Left ventricle myocardium superior (tissue), 1 donor: ENCODE measurements at regions not wholly inside any gene's neighbourhood (a gene's known extent, or its start where the extent isn't known, plus 50 kb on each side); places are given as distances from the start of the nearest gene placed in this dataset.

ENCODE experiments used
- ATAC-seq: fragments of 200-7000 bp; cut with Tn5 transposase; one replicate; pipeline ENCODE4 v1.9.1; 2020; ENCODE audit warnings: mild to moderate bottlenecking, moderate library complexity
- DNase-seq: peaks from one replicate; pipeline ENCODE4 v3.0.0-alpha.2; 2020
- intact Hi-C: fragments of 100-400 bp; cut with micrococcal nuclease; formaldehyde crosslinking; loops from one replicate; pipeline ENCODE4 v1.11.0; 2022
- donor health status: DM: no; HTN: yes; CAD: no; lungs with severe emphysema.

DNA sequence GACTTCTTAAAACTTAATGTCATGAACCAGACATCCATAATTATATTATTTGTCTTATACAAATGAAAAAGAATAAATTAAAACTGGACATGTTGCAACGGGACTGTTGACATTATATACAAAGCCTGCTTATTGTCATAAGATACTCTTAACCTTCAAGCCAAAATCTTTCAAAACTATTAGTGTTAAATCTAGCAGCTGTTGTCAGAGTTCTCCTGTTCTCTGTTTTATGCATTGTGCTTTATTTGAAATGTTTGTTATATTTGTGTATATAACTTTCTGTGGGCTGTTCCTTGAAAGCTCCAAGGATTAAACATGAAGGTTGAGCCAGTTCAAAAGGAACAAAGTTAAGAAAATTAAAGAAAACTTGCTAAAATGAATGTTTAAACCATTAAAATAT lies 335.5 kb upstream of the NT5C1B start:
- ATAC-seq: no peak
- no peak for DNase-seq
- intact Hi-C loops: no loop called here

DNA sequence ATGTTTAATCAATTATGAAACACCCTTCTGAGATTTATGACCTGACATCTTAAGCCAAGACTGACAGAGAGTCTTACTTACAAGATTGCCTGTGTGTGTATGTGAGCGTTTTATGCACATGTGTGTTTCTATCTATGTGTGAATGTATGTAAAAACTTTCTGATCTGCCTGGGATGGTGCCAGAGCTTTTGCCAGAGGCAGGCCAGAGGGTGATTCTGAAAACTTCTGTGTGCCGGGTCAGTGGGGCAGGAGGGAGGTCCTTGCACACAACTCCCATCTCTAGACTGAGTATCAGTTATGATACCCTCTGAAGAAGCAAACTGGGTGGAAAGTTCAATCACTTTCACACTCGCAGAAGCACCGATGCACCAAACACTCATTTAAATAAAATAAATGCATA lies 335.0 kb upstream of the NT5C1B start:
- ATAC-seq (no peak), DNase-seq (no peak)
- intact Hi-C loops: no loop called here

DNA sequence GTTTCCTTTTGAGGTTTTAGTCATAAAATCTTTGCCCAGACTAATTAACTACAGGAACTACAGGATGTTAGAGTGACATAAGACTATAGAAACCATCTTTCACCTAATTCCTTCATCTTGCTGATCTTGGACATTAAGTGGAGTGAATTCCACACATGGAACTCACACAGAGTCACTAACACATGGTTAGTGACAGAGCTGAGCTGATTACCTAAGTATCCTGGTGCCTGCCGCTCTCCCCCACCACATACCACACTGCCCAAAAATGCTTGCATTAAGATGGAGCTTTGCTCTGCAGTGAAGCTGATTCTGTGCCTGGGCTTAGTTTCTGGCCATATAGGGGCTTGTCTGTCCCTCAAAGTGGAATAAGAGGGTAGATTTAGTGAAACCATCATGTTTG lies 332.9 kb upstream of the NT5C1B start:
- no peak for ATAC-seq
- intact Hi-C loops: no loop called here

DNA sequence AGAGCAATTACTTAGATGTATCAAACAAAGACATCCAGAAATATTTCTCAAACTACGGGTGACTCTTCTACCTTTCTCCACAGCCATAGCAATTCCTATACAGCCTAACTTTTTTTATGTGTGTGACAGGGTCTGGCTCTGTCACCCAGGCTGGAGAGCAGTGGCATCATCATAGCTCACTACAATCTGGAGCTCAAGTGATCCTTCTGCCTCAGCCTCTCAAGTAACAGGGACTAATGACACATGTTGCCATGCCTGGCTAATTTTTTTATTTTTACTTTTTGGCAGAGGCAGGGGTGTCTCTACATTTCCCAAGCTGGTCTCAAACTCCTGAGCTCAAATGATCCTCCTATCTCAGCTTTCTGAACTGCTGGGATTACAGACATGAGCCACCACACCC lies 328.9 kb upstream of the NT5C1B start:
- no peak for ATAC-seq
- intact Hi-C loops: no loop called here
- DNase-seq: no peak

More for the DNA sequence above, 332.9 kb upstream of the NT5C1B start:
- DNase-seq: no peak

DNA sequence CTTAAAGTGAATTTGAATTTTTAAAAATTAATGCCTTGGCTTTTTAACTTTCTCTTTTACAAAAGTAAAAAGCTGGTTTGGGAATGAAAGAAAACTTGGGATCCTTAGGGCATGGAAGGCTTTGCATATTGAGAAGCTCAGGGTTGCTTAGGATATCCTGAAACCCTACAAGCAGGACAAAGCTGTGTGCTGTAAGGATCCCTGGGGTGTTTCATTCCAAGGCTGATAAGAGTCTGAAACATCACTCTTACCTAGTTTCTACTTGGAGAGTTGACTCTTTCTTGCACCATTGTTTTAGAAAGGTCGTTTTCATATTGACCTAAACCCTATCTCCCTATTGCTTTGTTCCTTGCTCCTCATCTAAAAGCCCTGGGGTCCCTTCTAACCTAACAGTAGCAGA lies 325.9 kb upstream of the NT5C1B start:
- no peak for ATAC-seq
- DNase-seq: no peak
- intact Hi-C loops: no loop called here

DNA sequence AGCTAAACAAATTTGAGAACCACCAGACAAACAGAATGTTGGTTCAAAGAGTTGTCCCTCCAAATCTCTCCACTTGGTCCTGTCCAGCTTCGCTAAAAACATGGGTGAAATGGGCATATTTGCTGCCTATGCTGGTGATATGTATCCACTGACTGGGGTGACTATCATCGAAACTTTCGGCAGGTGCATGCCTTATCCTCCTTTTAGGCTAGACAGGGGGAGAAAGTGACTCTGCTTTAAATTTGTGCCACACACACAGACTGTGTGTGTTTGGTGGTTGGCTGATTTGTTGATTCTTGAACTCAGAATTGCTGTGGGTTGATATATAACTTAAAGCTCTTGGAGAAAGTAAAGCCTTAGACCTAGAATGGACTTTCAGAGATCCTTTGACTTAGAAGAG lies 324.1 kb upstream of the NT5C1B start:
- DNase-seq: no peak
- intact Hi-C loops: no loop called here
- ATAC-seq: no peak

DNA sequence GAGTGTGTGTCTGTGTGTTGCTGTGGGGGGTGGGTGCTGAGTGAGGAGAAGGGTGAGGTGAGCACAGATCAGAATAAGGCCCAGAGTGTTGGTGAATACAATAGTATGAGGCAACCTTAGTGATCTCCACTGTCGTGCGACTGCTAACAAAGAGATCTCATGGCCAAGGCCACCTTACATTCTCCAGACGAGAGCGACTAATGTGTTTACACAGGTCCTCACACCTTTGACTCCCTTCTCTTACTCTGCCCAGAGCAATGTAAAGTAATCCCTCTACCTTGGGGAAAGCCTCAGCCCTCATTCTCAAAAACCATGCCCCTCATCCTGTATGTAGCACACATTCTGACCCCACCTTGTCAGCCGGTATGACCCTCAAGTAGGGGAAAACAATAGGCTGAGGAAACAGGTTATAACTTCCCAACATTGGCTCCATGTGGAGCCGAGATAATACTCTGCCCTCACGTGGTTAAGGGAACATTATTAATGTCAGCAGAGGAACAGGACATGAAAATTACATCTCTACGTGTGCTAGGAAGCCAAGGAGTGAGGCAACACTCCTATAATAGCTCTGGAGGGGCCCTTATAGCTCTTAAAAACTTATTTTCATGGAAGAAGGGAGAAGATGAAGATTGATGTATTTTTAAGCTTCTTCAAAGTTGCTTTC lies 323.0 kb upstream of the NT5C1B start:
- peak; percentile 63 for ATAC-seq
- no peak for DNase-seq
- intact Hi-C loops: no loop called here

DNA sequence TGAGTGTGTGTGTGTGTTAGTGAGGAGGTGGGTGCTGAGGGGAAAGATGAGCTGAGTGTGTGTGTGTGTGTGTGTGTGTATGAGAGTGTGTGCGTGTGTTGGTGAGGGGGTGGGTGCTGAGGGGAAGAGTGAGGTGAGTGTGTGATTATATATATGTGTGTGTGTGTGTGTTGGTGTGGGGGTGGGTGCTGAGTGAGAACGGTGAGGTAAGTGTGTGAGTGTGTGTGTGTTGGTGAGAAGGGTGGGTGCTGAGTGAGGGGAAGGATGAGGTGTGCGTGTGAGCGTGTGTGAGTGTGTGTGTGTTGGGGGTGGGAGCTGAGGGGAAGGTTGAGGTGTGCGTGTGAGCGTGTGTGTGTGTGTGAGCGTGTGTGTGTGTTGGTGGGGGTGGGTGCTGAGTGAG lies 322.0 kb upstream of the NT5C1B start:
- no peak for ATAC-seq

DNA sequence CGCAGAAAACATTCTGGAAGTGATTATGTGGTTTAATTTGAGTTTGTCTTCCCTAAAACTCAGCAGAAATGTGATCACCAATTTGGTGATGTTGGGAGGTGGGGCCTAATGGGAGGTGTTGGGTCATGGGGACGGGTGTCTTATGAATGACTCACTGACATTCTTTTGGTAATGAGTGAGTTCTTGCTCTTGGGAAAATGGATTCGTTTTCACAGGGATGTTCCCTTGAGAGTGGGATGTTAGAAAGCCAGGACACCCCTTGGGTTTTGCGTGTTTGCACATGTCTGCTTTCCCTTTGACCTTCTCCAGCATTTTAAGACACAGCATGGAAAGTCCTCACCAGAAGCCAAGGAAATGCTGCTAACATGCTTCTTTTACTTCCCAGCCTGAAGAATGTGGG lies 321.5 kb upstream of the NT5C1B start:
- no peak for DNase-seq
- ATAC-seq: peak; percentile 41
- intact Hi-C loops: no loop called here

More for the DNA sequence above, 322.0 kb upstream of the NT5C1B start:
- intact Hi-C loops: no loop called here
- DNase-seq: no peak

DNA sequence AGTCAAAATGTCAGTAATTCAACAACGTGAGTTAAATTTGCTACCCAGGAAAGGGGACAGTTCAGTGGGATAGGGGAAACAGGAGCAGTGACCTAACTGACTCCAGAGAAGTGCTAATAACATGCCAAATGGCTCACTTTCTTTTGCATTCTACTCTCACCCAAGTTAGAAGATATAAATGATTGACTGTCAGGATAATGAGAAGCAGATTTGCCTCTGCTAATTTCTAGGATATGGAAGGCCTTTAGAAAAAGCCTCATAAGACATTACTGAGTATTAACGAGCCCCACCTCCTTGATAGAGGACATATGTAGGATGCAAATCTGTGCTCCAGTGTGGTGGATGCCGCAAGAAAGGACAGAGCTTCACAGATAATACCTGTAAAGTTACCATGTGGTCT lies 318.6 kb upstream of the NT5C1B start:
- intact Hi-C loops: no loop called here
- ATAC-seq (no peak), DNase-seq (no peak)

DNA sequence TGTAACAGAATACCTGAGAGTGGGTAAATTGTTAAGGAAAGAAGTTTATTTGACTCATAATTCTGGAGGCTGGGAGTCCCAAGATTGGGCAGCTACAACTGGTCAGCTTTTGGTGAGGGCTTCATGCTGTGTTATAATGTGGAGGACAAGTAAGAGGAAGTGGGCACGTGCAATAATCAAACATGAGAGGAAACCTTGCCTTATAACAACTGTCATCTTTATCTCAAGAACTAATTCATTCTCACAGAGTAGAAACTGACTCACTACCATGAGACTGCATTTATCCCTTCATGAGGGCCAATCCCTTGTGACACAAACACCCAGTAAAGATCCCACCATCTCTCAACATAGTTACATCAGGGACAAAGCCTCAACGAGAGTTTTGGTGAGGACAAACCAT lies 318.1 kb upstream of the NT5C1B start:
- DNase-seq: no peak
- intact Hi-C loops: no loop called here
- no peak for ATAC-seq

DNA sequence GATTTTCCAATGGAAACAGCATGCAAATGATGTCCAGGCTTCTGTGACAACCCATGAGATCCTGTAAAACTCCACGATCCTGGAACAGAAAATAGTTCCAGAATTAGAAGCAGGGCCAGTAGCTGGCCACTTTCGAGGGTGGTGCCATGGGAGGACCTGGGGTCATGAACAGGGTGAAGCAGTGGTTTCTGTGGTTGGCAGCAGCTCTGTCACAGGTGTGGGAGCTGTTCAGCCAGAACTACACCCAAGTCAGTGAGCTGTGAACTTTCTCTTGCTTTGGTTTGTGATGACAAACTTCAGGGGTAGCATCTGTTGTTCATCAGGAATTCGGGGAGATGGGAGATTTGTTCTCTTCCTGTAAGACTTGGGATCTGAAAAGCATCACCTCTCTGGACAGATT lies 314.4 kb upstream of the NT5C1B start:
- ATAC-seq (no peak), DNase-seq (no peak)
- intact Hi-C loops: no loop called here

DNA sequence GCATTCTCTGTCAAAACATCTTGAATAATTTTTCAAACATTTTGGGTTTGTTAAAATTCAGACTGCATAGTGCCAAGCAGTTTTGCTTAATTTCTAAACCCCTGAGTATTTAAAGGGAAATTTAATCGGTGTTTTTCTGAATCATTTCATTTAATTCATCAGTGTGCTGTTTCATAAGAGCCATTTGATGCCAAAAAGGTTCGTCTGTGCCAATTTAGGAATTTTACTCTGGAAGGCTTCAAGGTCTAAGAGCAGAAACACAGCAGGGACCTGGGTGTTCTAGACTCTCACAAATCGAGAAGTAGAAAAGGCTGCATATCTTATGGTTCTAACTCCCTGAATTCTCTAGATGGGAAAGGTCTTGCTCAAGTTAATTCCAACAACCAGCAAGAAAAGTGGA lies 311.9 kb upstream of the NT5C1B start:
- ATAC-seq: peak; percentile 72
- intact Hi-C loops: no loop called here
- no peak for DNase-seq

DNA sequence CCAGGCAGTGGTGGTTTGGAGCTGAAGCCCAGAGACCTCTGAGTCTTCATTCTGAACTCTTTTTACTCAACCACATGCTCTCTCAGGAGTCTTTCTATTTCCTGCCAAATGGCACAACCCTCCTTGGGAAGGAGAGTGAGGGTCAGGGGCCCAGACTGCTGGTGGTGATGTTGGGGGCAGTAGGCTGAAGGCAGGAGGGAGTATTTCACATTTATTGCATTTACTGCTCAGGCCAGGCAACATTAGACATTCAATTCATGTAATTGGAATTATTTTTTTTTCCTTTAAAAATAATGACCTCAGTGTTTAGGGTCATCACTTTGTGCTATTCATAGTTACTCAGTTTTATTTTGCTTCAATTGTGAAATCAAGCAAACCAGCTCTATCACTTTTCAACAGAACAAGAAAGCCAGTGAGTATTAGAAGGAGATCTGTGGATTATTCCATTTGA lies 311.3 kb upstream of the NT5C1B start:
- DNase-seq (no peak), ATAC-seq (peak; percentile 72)
- intact Hi-C loops: no loop called here

DNA sequence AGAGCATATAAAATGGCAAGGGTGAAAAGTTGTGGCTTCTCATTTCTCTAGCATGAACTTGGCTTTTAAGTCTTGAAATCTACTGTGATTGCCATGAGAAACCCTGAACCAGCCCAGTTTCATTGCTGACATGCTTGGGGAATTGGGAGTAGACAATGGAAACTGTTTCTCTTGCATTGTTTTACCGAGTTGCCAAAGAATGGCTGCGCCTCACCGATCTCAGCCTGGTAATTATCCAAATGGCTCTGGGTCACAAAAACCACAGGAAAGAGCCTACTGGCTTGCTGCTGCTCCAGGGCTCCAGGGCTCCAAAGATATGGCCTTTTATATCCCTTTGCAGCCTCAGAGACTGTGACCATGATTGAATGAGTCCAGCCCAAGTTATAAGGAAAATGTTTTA lies 310.4 kb upstream of the NT5C1B start:
- intact Hi-C loops: no loop called here
- DNase-seq: no peak
- ATAC-seq: peak; percentile 50

DNA sequence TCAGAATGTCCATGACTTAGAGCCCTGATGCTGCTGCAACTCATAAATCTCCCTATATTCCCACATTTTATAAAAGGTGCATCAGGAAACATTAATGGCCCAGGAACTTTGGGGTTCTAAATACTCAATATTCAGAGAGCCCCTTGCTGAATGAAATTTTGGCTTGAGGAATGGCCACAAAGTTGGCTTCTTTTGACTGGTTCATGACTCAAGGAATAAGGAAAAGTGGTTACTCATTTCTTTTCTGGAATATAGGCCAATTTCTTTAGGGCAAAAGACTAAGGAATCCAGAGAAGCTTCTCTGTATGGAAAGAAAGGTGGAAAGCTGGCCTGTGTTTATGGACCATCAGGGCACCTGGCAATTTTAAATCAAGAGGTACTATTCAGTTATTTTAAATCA lies 308.9 kb upstream of the NT5C1B start:
- intact Hi-C loops: no loop called here
- DNase-seq: no peak
- no peak for ATAC-seq

DNA sequence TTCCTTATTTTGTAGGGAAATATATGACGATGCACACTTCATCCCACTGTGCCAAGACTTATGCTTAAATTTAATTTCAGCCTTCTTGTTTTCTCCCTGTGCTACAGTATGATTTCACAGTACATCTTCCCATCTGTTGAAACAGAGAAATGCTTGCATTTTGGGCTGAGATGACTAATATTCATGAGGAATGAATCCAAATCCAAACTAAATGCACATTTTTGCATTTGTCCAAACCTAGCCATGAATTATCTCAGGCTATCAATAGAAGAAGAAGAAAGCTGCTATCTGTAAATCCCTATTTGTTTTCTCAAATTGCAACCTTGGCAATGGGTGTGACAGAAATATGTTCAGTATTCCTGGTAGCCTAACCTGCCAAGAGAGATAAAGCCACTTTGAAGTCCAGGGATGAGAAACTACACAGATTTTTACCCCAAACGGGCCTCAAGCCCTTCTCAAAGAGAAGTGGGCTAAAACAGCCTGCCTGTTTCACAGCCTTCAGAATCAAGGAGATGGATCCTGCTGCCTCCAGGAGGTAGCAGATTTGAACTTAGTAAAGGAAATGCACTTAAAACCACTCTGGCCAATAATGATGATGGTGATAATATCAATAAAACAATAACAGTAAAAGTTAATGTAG lies 306.9 kb upstream of the NT5C1B start:
- intact Hi-C loops: no loop called here
- ATAC-seq (no peak), DNase-seq (no peak)

DNA sequence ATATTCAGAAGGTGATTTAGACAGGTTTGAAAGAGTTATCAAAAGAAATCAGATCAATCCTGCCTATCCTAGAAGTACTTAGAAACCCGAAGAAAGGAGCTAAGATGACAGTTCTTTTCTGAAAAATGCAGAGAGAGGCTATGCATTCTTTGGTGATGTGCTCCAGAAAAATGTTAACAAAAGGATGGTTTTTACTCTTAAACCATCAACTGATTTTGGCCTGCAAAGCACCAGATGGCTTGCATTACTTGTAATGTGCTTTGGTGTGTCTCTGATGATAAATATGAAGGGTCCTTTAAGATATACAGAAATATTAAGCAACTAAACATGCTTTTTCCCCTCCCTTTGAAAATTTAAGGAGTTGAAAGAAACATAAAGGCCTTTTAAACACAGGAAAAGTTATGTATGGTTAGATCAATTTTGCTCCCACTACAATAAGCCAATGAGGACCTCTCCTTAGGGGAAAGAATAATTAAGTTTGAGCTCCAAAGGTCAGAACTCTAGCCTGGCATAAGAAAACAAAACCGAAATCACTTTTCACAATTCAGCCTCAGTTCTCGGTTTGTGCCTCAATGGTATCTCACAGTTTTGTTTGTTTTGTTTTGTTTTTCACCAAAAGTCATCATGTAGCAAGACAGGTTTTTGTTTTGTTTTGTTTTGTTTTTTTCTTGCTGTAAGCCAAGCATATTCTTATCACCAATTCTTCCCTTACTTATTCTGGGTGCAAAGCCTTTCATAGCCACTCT lies 302.4 kb upstream of the NT5C1B start:
- DNase-seq: no peak
- ATAC-seq: no peak
- intact Hi-C loops: no loop called here

DNA sequence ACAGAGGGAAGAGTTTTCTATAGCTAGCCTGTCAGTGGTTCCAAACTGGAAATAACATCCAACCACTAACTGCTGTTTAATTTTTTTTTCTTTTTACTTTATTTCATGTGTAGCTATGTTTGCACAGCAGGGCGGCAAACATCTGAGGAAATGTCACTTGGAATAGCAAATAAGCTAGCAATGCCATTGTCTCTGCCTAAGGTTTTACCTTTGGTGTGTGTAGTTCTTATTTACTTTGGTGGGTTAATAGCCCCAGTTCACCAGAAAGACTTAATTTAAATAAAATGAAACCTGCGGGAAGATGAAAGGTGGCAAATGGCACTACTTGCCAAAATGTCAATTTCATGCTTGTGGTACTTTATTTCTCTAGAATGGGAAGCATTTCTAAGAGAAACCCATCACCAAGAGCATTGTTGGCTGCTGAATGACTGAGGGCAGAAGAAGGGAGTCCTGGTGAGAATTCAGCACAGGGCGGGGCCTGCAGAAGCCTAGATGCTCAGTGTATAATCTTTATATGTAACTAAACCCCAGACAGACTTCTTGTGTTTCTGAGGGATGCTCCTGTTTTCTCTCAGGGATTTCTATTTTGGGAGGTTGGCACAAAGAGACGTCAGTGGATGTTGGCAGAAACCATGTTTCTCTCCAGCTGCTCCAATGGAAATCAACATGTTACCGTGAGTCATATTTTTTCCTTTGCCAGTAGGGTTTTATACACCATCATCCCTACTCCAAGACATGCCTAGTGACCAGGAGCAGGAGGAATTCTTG lies 300.4 kb upstream of the NT5C1B start:
- DNase-seq (no peak), ATAC-seq (peak; percentile 63)
- intact Hi-C loops: no loop called here

DNA sequence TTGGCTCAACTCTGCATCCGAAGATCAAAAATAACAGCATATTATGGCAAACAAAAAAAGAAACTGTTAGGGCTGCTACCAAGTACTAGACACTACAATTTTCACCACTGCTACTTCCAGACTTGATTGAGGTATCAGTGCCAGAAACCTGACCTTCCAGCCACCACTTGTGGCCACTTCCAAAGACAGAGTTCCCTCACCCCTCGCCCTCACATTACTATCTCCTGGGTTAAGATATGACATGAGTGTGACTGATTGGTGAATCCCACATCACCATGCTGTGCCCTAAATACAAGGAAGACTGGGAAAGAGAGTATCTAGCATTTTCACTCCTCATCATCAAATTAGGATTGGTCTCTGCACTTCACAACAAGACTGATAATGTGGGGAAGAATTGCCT lies 296.1 kb upstream of the NT5C1B start:
- intact Hi-C loops: no loop called here
- DNase-seq: no peak
- ATAC-seq: peak; percentile 75
